HG03520 (cell line): ENCODE measurements at regions not wholly inside any gene's neighbourhood (a gene's known extent, or its start where the extent isn't known, plus 50 kb on each side); places are given as distances from the start of the nearest gene placed in this dataset.
"Not testable (repeated sequence)": the region's sequence is repeated elsewhere in the genome, so short reads cannot be mapped to it uniquely, and the experiment has no call there.

ENCODE experiments used
- ATAC-seq: cut with Tn5 transposase; IDR thresholded peaks from one replicate; pipeline ENCODE4 v1.9.1; 2021; ENCODE audit warnings: mild to moderate bottlenecking, moderate library complexity; ENCODE audit not compliant: unreplicated experiment

- ATAC-seq: no peak
Measured at GRCh38 chr1:193916452-193916851, 730.0 kb upstream of the B3GALT2 start.

DNA sequence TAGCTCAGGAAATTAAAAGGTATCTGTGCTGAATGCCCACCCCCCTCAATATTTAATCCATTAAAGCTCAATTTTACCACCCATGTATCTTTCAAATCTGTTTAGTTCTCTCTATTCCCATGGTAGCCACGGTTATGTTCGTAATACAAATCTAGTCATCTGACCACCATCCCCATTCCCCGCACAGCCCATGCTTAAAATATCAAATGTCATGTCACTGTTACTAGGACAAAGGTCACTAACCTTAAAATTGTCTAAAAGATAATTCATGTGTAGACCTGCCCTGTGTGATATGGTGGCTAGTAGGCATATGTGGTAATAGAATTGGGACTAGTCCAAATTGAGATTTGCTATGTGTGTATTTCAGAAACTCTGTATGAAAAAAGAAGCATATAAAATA lies 728.5 kb upstream of the B3GALT2 start:
- ATAC-seq: no peak

- no peak for ATAC-seq
Measured at GRCh38 chr1:193909406-193910082, 723.1 kb upstream of the B3GALT2 start.

DNA sequence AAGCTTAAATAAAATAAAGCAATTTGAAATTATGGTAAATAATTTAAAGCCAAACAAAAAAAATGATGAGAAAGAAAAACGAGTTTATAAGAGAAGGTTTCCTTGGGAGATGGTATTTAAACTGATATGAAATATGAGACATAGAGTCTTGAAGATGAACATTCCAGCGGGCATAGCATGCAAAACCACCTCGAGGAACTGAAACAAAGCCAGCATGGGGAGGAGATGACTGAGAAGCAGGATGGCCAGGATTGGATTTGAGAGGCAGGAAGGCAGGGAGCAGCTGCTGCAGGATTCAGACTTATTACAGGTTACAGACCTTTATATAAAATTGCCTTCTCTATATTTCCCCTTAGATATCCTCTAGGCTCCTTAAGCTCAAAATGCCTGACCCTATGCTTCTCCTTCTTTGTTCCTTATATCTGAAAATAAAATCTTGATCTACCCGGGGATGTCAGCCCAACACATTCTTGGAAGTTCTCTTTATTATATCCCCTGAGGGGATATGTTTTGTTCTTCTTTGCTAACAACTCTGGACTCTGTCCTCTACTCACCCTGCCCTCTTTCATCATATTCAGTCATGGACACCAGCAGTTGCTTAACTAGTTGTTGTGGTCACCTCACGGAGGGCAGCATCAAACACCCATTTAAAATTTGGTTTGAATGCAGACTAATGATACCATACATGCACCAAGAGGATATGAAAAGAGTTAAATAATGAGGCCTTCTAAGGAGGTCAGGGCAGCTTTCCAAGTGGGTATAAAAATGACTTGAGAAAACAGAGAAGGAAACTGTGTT lies 719.1 kb upstream of the B3GALT2 start:
- no peak for ATAC-seq

DNA sequence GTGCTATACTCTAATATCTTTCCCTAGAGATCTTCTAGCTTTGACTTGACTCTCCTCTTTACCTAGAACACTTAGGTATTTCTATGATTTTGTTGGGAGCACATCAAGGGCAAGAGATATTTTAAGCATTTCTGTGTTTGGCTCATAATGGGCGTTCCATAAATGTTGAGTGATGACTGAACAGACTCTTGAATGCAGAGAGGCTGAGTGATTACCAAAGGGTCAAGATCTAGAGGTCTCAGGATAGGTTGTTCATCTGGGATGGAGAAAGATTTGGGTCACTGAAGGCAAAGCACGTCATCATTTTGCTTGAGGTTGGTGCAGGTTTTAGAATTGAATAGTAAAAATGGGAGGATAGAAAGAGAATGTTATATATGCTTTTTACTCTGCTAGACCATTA lies 705.4 kb upstream of the B3GALT2 start:
- ATAC-seq: no peak

- ATAC-seq: no peak
Measured at GRCh38 chr1:193890935-193891334, 704.5 kb upstream of the B3GALT2 start.

- no peak for ATAC-seq
Measured at GRCh38 chr1:193884848-193885558, 698.6 kb upstream of the B3GALT2 start.

DNA sequence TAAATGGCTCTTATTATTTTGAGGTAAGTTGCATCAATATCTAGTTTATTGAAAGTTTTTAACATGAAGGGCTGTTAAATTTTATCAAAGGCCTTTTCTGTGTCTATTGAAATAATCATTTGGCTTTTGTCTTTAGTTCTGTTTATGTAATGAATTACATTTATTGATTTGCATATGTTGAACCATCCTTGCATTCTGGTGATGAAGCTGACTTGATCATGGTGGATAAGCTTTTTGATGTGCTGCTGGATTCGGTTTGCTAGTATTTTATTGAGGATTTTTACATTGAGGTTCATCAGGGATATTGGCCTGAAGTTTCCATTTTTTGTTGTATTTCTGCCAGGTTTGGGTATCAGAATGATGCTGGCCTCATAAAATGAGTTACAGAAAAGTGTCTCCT lies 691.5 kb upstream of the B3GALT2 start:
- ATAC-seq: not testable (repeated sequence)

- ATAC-seq: no peak
Measured at GRCh38 chr1:193868425-193868824, 682.0 kb upstream of the B3GALT2 start.

GRCh38 chr1:193856261-193856660 lies 669.8 kb upstream of the B3GALT2 start:
- ATAC-seq: no peak

GRCh38 chr1:193850745-193851144 lies 664.3 kb upstream of the B3GALT2 start:
- ATAC-seq: no peak

DNA sequence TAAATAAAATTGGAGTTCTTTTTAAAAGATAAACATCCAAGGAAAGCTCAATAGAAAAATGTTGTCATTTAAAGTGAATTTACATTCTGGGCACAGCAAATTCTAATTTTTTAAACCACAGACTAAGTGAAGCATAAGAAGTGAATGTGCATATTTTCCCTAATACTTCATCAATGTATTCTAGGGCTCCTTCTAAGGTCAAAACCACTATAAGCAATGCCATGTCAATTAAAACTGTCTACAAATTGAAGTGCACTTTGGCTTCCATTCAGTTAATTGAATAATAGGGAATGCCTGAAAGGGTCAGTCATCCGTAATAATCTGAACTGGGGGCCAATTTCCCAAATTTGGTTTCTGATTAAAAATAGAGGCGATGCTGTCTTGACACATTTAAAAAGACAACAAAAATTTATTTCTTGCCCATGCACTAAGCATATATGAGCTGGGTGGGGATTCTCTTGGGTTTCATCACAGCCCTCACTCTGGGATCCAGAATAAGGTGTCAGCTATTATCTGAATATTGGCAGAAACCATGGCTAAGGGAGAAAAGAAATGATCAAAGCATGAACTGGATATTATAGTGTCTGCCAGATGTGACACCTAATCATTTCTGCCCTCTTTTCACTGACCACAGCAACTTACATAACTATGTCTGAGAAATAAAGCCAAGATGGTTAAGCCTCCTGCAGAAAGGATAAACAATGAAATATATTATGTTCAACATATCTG lies 660.6 kb upstream of the B3GALT2 start:
- ATAC-seq: no peak

- ATAC-seq: no peak
Measured at GRCh38 chr1:193846411-193846810, 660.0 kb upstream of the B3GALT2 start.

DNA sequence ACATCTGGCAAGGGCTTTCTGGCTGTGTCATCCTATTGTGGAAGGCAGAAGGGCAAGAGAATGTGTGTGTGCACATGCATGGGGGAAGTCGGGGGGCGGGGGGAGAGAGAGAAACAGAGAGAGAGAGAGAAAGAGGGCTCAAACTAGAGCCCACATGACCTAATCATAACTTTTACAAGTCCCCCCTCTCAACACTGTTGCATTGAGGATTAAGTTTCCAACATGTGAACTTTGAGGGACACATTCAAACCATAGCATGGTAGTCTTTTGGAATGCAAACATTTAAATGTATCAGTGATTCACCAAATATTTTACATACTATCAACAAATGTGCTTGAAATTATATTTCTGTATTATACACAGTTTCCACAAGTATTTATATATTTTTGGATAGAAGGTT lies 655.4 kb upstream of the B3GALT2 start:
- ATAC-seq: no peak

GRCh38 chr1:193831465-193831864 lies 645.1 kb upstream of the B3GALT2 start:
- ATAC-seq: no peak

DNA sequence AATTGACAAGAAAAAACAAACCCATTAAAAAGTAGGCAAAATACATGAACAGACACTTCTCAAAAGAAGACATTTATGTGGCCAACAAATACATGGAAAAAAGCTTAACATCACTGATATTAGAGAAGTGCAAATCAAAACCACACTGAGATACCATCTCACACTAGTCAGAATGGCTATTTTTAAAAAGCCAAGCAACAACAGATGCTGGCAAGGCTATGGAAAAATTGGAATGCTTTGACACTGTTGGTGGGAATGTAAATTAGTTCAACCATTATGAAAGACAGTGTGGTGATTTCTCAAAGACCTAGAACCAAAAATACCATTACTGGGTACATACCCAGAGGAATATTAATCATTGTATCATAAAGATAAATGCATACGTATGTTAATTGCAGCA lies 641.1 kb upstream of the B3GALT2 start:
- no peak for ATAC-seq

DNA sequence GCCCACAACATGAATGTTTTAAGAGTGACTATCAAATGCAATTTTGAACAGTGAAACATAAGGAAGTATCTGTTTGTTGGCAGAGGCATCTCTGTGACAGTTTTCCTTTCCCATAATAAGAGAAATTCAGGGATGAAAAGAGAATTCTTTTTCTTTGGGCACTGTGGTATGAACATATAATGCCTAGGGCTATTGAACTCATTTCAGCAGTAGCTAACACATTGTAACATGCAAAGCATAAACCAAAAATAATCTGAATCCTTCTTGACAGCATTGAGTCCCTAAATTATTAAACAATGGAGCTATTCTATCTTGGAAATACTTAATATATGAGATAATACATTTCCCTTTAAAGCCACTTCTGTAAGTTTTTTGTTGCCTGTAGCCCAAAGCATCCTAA lies 633.0 kb upstream of the B3GALT2 start:
- ATAC-seq: no peak

- ATAC-seq: no peak
Measured at GRCh38 chr1:193807208-193807607, 620.8 kb upstream of the B3GALT2 start.

DNA sequence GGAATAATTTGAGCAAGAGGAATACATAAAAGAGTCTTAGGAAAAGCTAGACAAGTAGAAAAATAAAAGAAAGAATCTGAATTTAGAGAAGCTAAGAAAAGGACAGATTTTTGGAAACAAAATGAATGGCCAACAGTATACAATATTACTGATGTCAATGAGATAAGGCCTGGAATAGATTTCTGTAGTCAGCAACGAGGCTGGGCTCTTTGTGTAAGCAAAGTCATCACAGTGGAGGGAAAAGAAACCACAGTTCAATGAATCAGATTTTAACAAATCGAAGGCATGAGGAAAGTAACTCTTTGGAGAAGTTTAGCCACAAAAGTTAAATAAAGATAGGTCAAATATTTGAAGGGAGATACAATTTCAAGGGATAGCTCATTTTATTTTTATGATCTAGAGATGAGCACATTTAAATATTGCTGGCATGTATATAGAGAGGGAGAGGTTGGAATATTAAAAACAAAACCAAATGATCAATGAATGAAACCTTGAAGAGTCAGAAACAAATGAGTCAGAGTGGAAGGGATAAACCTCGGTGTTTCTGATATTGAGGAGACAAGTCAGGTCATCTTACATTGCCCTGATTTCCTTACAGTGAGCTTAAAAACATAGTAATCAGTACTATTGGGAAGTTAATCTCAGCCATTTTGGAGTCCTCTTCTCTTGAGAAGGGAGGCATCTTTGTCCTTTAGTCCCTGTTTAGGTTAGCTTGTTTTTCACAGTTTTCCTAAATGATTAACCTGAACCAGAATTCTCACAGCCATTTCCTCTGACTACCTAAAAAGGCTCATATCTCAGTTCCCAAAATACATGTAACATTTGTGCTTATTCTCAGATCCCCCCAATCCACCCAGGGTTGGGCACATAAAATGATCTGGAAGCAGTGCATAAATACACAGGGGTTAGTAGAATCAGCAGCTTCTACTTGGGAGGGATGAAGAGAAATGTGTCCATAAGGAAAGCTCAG lies 620.0 kb upstream of the B3GALT2 start:
- no peak for ATAC-seq
